Thyroid gland (tissue), 4 donors: ENCODE measurements at regions not wholly inside any gene's neighbourhood (a gene's known extent, or its start where the extent isn't known, plus 50 kb on each side); places are given as distances from the start of the nearest gene placed in this dataset.

Experiments used
- POLR2A ChIP-seq, 2 donors: fragments of 450-650 bp; IDR thresholded peaks; one replicate each; pipeline ENCODE4 v1.6.1; 2017; ENCODE audit warnings: antibody characterized with exemption in 2 of 2, mild to moderate bottlenecking in 2 of 2, moderate library complexity in 1 of 2
- TF ChIP-seq, protein P1 (sequence below), 6 experiments: fragments of 200-600 bp in 3 of 6; fragments of 450-650 bp in 3 of 6; sonication (generic) in 3 of 6; IDR thresholded peaks; one replicate each; pipeline ENCODE4 v1.5.1; 2016 to 2019; ENCODE audit warnings: antibody characterized with exemption in 6 of 6, mild to moderate bottlenecking in 2 of 6, inconsistent platforms in 1 of 6, moderate library complexity in 1 of 6

DNA sequence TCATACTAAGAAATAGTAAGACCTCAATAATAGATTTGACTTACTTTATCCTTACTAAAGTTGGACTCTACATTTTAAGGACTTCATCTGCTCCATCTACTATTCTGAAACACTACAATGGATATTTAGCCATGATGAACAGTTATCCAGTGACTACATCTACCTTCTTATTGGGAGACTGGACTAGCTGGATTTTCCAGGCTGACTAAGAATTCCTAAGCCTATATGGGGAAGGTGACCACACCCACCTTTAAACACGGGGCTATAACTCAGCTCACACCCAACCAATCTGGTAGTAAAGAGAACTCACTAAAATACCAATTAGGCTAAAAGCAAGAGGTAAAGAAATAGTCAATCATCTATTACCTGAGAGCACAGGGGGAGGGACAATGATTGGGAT is 1438.4 kb downstream of the TECRL start:
- TF ChIP-seq, protein P1, sequence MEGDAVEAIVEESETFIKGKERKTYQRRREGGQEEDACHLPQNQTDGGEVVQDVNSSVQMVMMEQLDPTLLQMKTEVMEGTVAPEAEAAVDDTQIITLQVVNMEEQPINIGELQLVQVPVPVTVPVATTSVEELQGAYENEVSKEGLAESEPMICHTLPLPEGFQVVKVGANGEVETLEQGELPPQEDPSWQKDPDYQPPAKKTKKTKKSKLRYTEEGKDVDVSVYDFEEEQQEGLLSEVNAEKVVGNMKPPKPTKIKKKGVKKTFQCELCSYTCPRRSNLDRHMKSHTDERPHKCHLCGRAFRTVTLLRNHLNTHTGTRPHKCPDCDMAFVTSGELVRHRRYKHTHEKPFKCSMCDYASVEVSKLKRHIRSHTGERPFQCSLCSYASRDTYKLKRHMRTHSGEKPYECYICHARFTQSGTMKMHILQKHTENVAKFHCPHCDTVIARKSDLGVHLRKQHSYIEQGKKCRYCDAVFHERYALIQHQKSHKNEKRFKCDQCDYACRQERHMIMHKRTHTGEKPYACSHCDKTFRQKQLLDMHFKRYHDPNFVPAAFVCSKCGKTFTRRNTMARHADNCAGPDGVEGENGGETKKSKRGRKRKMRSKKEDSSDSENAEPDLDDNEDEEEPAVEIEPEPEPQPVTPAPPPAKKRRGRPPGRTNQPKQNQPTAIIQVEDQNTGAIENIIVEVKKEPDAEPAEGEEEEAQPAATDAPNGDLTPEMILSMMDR (IDR thresholded peaks at IDR 0.05): no peak
- no peak for TF ChIP-seq POLR2A (IDR thresholded peaks at IDR 0.05)
